ENCODE measurements at regions not wholly inside any gene's neighbourhood (a gene's known extent, or its start where the extent isn't known, plus 50 kb on each side); places are given as distances from the start of the nearest gene placed in this dataset.

- TF ChIP-seq CTCF (IDR thresholded peaks at IDR 0.05; ENCODE audit: insufficient read depth in 1 of 2, low read depth in 1 of 2, low read length in 1 of 2, severe bottlenecking in 1 of 2, unreplicated experiment in 1 of 2), result no peak
- DNase-seq, result no peak
- Histone ChIP-seq H3K36me3 (ENCODE audit: control insufficient read depth, insufficient read depth, low read length) (no peaks in the 10 kb centered on the region), H3K4me1 (no peaks in the 10 kb centered on the region), H3K9me3 (no peaks in the 10 kb centered on the region), H3K27me3 (replicated peaks; ENCODE audit: control insufficient read depth, insufficient read depth, low read length) (no peaks in the 10 kb centered on the region), H3K4me3 (ENCODE audit: low read depth, low read length) (no peak overlapping the region)
- CTCF ChIA-PET, result interaction anchor here (0.7 kb wide), 1 partner anchor 135 kb away, joined by 5 read pairs; no protein-coding TSS in a partner anchor
- no TSS peak for BruUV-seq (replicated peaks)
- Mint-ChIP-seq H3K4me1 (ENCODE audit: low read depth, unreplicated experiment) (no peaks in the 10 kb centered on the region), H3K9me3 (ENCODE audit: unreplicated experiment) (no peaks in the 10 kb centered on the region), H3K36me3 (ENCODE audit: insufficient read depth, unreplicated experiment) (no peaks in the 10 kb centered on the region), H3K27me3 (ENCODE audit: insufficient read depth, unreplicated experiment) (no peaks in the 10 kb centered on the region), H3K4me3 (ENCODE audit: unreplicated experiment) (no peak overlapping the region), H3K27ac (ENCODE audit: unreplicated experiment) (no peak overlapping the region)
- POLR2A ChIA-PET, result no interaction called here
- intact Hi-C loops (cut with micrococcal nuclease; ENCODE audit: unreplicated experiment), result no loop called here
Observed at GRCh38 chr6:3577517-3577916, 120.7 kb upstream of the SLC22A23 start.

- Histone ChIP-seq H3K9me3 (no peaks in the 10 kb centered on the region), H3K4me1 (no peaks in the 10 kb centered on the region), H3K36me3 (ENCODE audit: control insufficient read depth, insufficient read depth, low read length) (no peaks in the 10 kb centered on the region), H3K4me3 (ENCODE audit: low read depth, low read length) (no peak overlapping the region), H3K27me3 (replicated peaks; ENCODE audit: control insufficient read depth, insufficient read depth, low read length) (no peaks in the 10 kb centered on the region)
- Mint-ChIP-seq H3K27ac (ENCODE audit: unreplicated experiment) (no peak overlapping the region), H3K4me3 (ENCODE audit: unreplicated experiment) (no peak overlapping the region), H3K4me1 (ENCODE audit: low read depth, unreplicated experiment) (no peaks in the 10 kb centered on the region), H3K27me3 (ENCODE audit: insufficient read depth, unreplicated experiment) (no peaks in the 10 kb centered on the region), H3K36me3 (ENCODE audit: insufficient read depth, unreplicated experiment) (no peaks in the 10 kb centered on the region), H3K9me3 (ENCODE audit: unreplicated experiment) (no peaks in the 10 kb centered on the region)
- no peak for DNase-seq
- TF ChIP-seq CTCF (IDR thresholded peaks at IDR 0.05; ENCODE audit: insufficient read depth in 1 of 2, low read depth in 1 of 2, low read length in 1 of 2, severe bottlenecking in 1 of 2, unreplicated experiment in 1 of 2), result no peak
- CTCF ChIA-PET, result no interaction called here
- BruUV-seq (replicated peaks), result no TSS peak
- intact Hi-C loops (cut with micrococcal nuclease; ENCODE audit: unreplicated experiment), result no loop called here
- POLR2A ChIA-PET, result no interaction called here
Observed at GRCh38 chr6:3575701-3576100, 118.9 kb upstream of the SLC22A23 start.

GRCh38 chr6:3575166-3575565 is 118.3 kb upstream of the SLC22A23 start:
- no peaks in the 10 kb centered on the region for H3K4me1 ChIP-seq
- TF ChIP-seq CTCF (IDR thresholded peaks at IDR 0.05; ENCODE audit: insufficient read depth in 1 of 2, low read depth in 1 of 2, low read length in 1 of 2, severe bottlenecking in 1 of 2, unreplicated experiment in 1 of 2), result no peak
- Mint-ChIP-seq H3K4me1 (ENCODE audit: low read depth, unreplicated experiment) (no peaks in the 10 kb centered on the region), H3K9me3 (ENCODE audit: unreplicated experiment) (no peaks in the 10 kb centered on the region), H3K27ac (ENCODE audit: unreplicated experiment) (no peak overlapping the region), H3K4me3 (ENCODE audit: unreplicated experiment) (no peak overlapping the region), H3K36me3 (ENCODE audit: insufficient read depth, unreplicated experiment) (no peaks in the 10 kb centered on the region), H3K27me3 (ENCODE audit: insufficient read depth, unreplicated experiment) (no peaks in the 10 kb centered on the region)
- no peaks in the 10 kb centered on the region for H3K36me3 ChIP-seq (ENCODE audit: control insufficient read depth, insufficient read depth, low read length)
- ChIA-PET POLR2A (no interaction called here), CTCF (no interaction called here)
- intact Hi-C loops (cut with micrococcal nuclease; ENCODE audit: unreplicated experiment), result no loop called here
- no peak overlapping the region for H3K4me3 ChIP-seq (ENCODE audit: low read depth, low read length)
- H3K27me3 ChIP-seq (replicated peaks; ENCODE audit: control insufficient read depth, insufficient read depth, low read length), result no peaks in the 10 kb centered on the region
- BruUV-seq (replicated peaks), result no TSS peak
- H3K9me3 ChIP-seq, result no peaks in the 10 kb centered on the region
- DNase-seq, result no peak

All from Caco-2 (cell line).